ENCODE measurements at regions not wholly inside any gene's neighbourhood (a gene's known extent, or its start where the extent isn't known, plus 50 kb on each side); places are given as distances from the start of the nearest gene placed in this dataset.
"Not testable (repeated sequence)": the region's sequence is repeated elsewhere in the genome, so short reads cannot be mapped to it uniquely, and the experiment has no call there.

- no peak for DNase-seq
Measured at GRCh38 chr12:97716356-97716755, 253.8 kb downstream of the RMST start.

- not testable (repeated sequence) for DNase-seq
Measured at GRCh38 chr12:97723801-97724200, 261.2 kb downstream of the RMST start.

DNA sequence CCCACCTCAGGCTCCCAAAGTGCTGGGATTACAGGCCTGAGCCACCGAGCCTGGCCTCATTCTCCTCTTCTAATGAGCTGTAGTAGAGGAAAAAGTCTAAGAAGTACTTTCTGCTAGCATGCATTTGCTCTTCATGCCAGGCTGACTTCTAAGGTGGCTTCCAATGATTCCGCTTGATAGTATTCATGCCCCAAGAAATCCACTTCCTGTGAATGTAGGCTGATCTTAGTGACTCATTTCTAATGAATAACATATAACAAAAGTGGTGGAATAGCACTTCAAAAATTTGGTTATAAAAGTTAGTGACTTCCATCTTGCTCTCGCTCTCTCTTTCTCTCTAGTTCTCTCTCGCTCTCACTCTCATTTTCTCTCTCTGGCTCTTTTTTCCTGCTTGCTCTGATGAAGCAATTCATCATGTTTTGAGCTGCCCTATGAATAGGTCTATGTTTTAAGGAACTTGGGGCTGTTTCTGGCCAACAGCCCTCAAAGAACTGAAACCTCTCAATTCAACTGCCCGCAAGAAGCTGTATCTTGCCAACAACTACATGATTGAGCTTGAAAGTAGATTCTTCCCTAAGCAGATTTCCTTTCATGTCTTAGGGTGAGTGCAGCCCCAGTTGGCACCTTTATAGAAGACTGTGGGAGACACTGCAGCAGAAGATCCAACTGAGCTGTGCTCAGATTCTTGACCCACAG is 282.9 kb downstream of the RMST start:
- DNase-seq, result no peak

DNA sequence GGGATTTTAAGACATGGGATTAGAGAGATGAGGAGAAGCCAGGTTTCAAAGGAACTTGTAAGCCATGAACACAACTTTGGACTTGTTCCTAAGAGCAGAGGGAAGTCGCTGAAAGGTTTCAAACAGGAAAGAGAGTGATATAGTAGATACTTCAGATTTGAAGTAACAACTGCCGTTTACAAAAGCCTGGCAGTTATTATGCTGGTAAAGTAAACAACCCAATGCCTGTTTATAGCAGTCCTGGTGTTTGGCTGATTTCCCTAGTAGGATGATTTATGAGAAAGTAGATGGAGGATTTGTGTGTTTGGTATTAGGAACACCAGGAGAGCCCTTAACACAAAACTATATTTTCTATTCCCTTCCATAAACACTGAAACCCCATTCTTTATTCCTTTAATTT is 285.7 kb downstream of the RMST start:
- no peak for DNase-seq

DNA sequence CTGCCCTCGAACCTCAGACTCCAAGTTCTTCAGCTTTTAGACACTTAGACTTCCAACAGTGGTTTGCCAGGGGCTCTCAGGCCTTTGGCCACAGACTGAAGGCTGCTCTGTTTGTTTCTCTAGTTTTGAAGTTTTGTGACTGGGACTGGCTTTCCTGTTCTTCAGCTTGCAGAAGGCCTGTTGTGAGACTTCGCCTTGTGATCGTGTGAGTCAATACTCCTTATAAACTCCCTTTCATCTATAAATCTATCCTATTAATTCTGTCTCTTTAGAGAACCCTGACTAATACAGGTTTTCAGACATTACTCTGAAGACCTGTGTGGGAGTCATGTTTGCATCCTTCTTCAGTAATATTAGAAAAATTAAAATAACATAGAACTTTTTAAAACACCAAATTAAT is 289.1 kb downstream of the RMST start:
- no peak for DNase-seq

- DNase-seq, result no peak
Measured at GRCh38 chr12:97752129-97752528, 289.5 kb downstream of the RMST start.

GRCh38 chr12:97753332-97753731 is 290.7 kb downstream of the RMST start:
- no peak for DNase-seq

DNA sequence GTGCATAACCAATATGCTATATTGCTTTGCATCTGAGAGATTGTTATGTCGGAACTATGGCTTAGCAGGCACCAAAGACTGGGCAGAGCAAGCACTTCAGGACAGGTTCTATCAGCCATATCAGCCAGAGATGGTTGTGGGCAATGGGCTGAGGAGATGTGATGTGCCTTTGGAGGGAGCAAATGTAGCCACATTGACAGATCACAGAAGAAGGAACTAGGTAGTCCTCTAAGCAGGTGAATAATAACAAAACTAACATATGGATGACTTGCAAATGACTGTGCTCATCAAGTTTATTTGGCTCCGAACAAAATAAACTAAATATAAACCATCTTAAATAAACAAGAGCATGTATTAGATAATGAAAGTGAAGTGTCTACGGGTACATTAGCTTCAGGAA is 291.7 kb downstream of the RMST start:
- no peak for DNase-seq

DNA sequence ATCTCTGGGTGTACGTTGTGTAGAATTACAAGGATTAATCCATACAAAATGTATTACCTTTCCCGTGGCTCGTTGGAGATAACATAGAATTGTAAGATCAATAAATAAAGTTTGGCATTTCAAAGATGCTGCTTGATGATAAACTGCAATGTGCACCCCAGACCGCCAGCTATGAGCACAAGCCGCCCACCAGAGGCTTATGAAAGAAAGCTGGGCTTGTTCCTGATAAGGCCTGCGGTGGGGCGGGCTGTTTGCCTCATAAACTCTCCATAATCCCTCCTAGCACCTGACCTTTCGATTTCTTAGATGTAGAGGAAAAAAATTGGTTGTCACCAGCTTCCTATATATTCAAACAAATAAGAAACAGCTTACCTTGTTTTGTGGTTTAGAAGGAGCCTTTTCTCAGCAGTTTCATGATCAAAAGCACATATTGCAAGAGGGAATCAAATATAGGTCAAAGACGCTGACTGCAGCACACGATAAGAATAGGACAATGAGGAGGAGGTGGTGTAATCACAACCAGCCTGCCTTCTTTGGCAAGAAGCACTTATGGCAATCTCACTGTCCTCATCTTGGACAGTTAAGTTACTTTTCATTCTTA is 293.6 kb downstream of the RMST start:
- no peak for DNase-seq

DNA sequence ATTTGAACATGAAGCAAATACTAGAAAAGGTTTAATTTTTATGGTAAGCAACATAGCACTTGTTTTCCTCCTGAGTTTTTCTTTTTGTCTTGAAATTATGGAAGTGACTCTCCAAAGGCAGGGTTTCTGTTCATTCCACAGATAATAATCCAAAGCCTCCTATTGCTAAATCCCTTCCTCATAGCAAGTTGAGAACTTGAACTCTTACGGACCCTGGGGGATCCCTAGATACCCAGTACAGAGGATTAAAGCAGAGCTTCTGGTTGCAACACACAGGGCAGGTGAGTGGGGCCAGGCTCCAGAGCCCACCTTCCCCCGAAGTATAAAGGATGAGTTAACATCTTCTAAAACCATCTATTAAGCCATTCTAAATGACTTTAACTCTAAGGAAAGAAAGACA is 294.1 kb downstream of the RMST start:
- no peak for DNase-seq

- no peak for DNase-seq
Measured at GRCh38 chr12:97757481-97758193, 295.0 kb downstream of the RMST start.

- no peak for DNase-seq
Measured at GRCh38 chr12:97758194-97758501, 295.5 kb downstream of the RMST start.

DNA sequence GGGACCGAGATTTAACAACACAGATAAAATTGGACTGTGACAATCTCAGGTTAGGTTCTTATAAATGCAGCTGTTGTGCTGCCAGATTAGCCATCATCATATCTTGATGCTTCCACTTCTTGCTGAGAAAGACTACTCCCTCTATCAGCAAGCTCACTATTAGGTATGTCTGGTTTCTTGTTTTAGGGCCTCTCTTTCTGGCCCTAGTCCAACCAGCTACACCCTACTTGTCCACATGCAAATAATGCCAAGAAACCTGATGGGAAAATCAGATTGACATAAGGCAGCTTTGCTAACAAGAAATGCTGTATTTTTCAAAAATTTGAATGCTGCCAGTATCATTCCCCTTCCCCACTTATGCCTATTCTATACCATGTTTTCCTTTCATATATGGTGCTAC is 296.0 kb downstream of the RMST start:
- no peak for DNase-seq

DNA sequence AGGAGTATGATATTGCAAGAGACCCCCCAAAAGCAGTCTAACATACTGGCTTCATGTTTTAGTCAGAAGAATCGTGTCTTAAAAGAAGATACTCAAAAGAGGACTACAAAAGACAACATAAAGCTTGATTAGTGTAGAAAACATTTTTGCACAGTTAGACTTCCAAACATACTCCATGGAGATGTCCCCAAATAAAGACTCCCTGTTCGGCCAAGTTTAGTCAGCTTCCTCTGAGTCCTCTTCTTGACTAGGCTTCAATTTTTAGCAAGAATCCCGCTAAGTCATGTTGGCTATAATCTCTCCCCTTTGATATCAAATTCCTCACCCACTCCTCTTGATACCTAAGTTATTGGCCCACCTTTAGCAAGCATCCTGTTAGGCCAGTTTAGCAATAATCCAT is 298.0 kb downstream of the RMST start:
- DNase-seq, result no peak

GRCh38 chr12:97763113-97763512 is 300.5 kb downstream of the RMST start:
- no peak for DNase-seq

GRCh38 chr12:97764700-97765099 is 302.1 kb downstream of the RMST start:
- no peak for DNase-seq

DNA sequence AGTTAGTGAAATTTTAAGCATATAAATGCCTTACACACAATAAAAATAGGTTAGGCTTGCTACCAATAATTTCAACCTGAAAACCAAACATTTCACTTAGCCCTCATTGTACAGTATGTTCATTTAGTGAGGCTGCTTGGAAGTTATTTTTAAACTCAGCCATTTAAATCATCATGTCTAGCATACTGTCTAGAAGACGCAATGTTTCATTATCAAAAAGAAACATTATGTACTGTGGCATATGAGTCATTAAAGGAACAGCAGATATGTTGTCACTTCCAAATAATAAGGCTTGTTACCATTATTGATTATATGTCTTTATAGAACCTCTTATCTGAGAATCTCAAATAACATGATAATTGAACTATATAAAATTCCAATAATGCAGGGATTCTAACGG is 304.7 kb downstream of the RMST start:
- no peak for DNase-seq

- DNase-seq, result no peak
Measured at GRCh38 chr12:97778111-97778510, 315.5 kb downstream of the RMST start.

GRCh38 chr12:97781342-97781741 is 318.7 kb downstream of the RMST start:
- no peak for DNase-seq

DNA sequence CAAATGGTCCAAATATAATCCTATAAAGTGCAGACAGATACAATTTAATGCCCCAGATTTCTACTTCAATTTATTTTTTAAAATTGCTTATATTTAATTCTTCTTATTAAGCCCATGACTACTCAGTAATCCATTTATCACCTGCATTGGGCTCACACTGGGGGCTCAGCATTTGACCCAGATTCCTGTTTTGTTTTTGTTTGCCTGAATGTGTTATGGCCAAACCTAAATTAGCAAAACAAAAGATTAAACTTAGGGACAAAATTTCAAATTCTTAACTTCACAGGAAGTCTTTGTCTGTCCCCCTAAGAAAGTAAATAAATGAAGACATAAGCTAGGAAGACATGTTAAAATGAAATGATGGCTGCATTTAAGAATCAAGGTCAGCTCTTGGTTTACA is 322.3 kb downstream of the RMST start:
- no peak for DNase-seq

DNA sequence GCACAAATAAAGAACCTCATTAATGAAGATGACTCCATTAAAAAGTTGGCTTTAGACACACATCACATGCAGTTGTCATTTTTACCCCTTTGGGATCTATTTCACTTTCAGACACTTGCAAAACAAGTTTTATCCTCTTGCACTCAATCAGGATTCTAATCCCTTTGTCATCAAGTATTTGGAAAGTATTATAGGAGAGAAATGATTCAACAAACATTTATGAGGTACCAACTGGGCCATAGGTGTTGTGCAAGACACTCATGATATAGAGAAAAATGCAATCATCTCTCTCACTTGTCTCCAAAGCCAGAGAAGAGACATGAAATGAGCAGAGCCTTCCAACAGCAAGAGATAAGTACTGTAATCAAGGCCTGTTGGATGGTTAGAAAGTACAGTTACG is 327.7 kb downstream of the RMST start:
- no peak for DNase-seq

DNA sequence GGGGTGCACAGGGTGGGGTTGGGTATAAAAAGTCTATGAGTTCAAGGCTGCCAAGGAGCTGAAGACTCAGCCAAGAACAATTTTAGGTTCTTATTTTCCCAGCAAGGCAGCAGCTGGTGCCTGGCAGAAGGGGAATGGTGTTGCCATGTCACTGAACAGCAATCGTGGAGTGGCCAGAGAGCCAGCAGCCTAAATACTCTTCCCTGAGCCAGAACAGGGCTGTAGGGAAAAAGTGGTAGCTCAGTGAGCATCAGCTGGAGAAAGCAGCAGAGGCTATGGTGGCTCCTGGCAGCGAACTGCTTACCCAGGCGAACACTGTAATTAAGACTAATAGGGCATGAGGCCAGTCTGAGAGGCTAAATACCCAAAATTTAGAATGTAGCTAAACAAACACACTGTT is 334.9 kb downstream of the RMST start:
- no peak for DNase-seq

- no peak for DNase-seq
Measured at GRCh38 chr12:97800561-97800960, 338.0 kb downstream of the RMST start.

- DNase-seq, result no peak
Measured at GRCh38 chr12:97801471-97802059, 339.0 kb downstream of the RMST start.

All from activated CD4-positive, CD25-positive, alpha-beta regulatory T cell treated with anti-CD3 and anti-CD28 coated beads, Interleukin-2, amount 50 U/mL, for 72 hours (primary cell).